ENCODE measurements at regions not wholly inside any gene's neighbourhood (a gene's known extent, or its start where the extent isn't known, plus 50 kb on each side); places are given as distances from the start of the nearest gene placed in this dataset.

- H3K27me3 ChIP-seq (ENCODE audit: insufficient read depth, low read length): no peaks in the 10 kb centered on the region
- no peaks in the 10 kb centered on the region for H4K20me1 ChIP-seq (ENCODE audit: insufficient read depth, low read length)
- no peak overlapping the region for H2AFZ ChIP-seq (ENCODE audit: low read length)
- H3K4me1 ChIP-seq (ENCODE audit: insufficient read depth, low read length): no peaks in the 10 kb centered on the region
- no peak for DNase-seq (ENCODE audit: insufficient read length, low spot score, missing footprints)
- TF ChIP-seq CTCF (IDR thresholded peaks at IDR 0.05; ENCODE audit: extremely low read depth, low read depth, low read length): no peak
- no peaks in the 10 kb centered on the region for H3K79me2 ChIP-seq (ENCODE audit: insufficient read depth, low read length)
- no peaks in the 10 kb centered on the region for H3K36me3 ChIP-seq (ENCODE audit: insufficient read depth, low read length)
- no peaks in the 10 kb centered on the region for H3K9me3 ChIP-seq (ENCODE audit: low read depth, low read length)
- no peak overlapping the region for H3K4me2 ChIP-seq (ENCODE audit: insufficient read depth, low read length)
- H3K27ac ChIP-seq (ENCODE audit: low read depth, low read length): no peak overlapping the region
- H3K4me3 ChIP-seq (ENCODE audit: insufficient read depth, low read length): no peak overlapping the region
Measured at GRCh38 chr9:103988821-103989220, 105.3 kb upstream of the SMC2 start.

- Histone ChIP-seq H3K4me1 (ENCODE audit: insufficient read depth, low read length) (no peaks in the 10 kb centered on the region), H4K20me1 (ENCODE audit: insufficient read depth, low read length) (no peaks in the 10 kb centered on the region), H3K27ac (ENCODE audit: low read depth, low read length) (no peak overlapping the region), H3K4me2 (ENCODE audit: insufficient read depth, low read length) (no peak overlapping the region), H3K9me3 (ENCODE audit: low read depth, low read length) (no peaks in the 10 kb centered on the region), H3K27me3 (ENCODE audit: insufficient read depth, low read length) (no peaks in the 10 kb centered on the region), H3K36me3 (ENCODE audit: insufficient read depth, low read length) (no peaks in the 10 kb centered on the region), H2AFZ (ENCODE audit: low read length) (no peak overlapping the region), H3K79me2 (ENCODE audit: insufficient read depth, low read length) (no peaks in the 10 kb centered on the region), H3K4me3 (ENCODE audit: insufficient read depth, low read length) (no peak overlapping the region)
- TF ChIP-seq CTCF (IDR thresholded peaks at IDR 0.05; ENCODE audit: extremely low read depth, low read depth, low read length): no peak
- no peak for DNase-seq (ENCODE audit: insufficient read length, low spot score, missing footprints)
Measured at GRCh38 chr9:103990311-103990710, 103.8 kb upstream of the SMC2 start.

GRCh38 chr9:103991001-103991400, 103.1 kb upstream of the SMC2 start:
- Histone ChIP-seq H3K9me3 (ENCODE audit: low read depth, low read length) (no peaks in the 10 kb centered on the region), H3K36me3 (ENCODE audit: insufficient read depth, low read length) (no peaks in the 10 kb centered on the region), H3K27me3 (ENCODE audit: insufficient read depth, low read length) (no peaks in the 10 kb centered on the region), H3K27ac (ENCODE audit: low read depth, low read length) (no peak overlapping the region), H4K20me1 (ENCODE audit: insufficient read depth, low read length) (no peaks in the 10 kb centered on the region), H2AFZ (ENCODE audit: low read length) (no peak overlapping the region), H3K79me2 (ENCODE audit: insufficient read depth, low read length) (no peaks in the 10 kb centered on the region), H3K4me3 (ENCODE audit: insufficient read depth, low read length) (no peak overlapping the region), H3K4me2 (ENCODE audit: insufficient read depth, low read length) (no peak overlapping the region), H3K4me1 (ENCODE audit: insufficient read depth, low read length) (no peaks in the 10 kb centered on the region)
- no peak for TF ChIP-seq CTCF (IDR thresholded peaks at IDR 0.05; ENCODE audit: extremely low read depth, low read depth, low read length)
- no peak for DNase-seq (ENCODE audit: insufficient read length, low spot score, missing footprints)

- no peaks in the 10 kb centered on the region for H3K9me3 ChIP-seq (ENCODE audit: low read depth, low read length)
- H3K4me3 ChIP-seq (ENCODE audit: insufficient read depth, low read length): no peak overlapping the region
- H3K27ac ChIP-seq (ENCODE audit: low read depth, low read length): no peak overlapping the region
- DNase-seq (ENCODE audit: insufficient read length, low spot score, missing footprints): no peak
- no peak for TF ChIP-seq CTCF (IDR thresholded peaks at IDR 0.05; ENCODE audit: extremely low read depth, low read depth, low read length)
- no peak overlapping the region for H2AFZ ChIP-seq (ENCODE audit: low read length)
- H4K20me1 ChIP-seq (ENCODE audit: insufficient read depth, low read length): no peaks in the 10 kb centered on the region
- no peaks in the 10 kb centered on the region for H3K4me1 ChIP-seq (ENCODE audit: insufficient read depth, low read length)
- no peaks in the 10 kb centered on the region for H3K27me3 ChIP-seq (ENCODE audit: insufficient read depth, low read length)
- no peaks in the 10 kb centered on the region for H3K36me3 ChIP-seq (ENCODE audit: insufficient read depth, low read length)
- no peaks in the 10 kb centered on the region for H3K79me2 ChIP-seq (ENCODE audit: insufficient read depth, low read length)
- no peak overlapping the region for H3K4me2 ChIP-seq (ENCODE audit: insufficient read depth, low read length)
Measured at GRCh38 chr9:103991698-103992097, 102.4 kb upstream of the SMC2 start.
